GM20000 (cell line): ENCODE measurements at regions not wholly inside any gene's neighbourhood (a gene's known extent, or its start where the extent isn't known, plus 50 kb on each side); places are given as distances from the start of the nearest gene placed in this dataset.

ENCODE experiments used
- DNase-seq: peaks from one replicate; pipeline ENCODE4 v3.0.0; 2012; ENCODE audit warnings: low spot score
- TF ChIP-seq, protein P1 (sequence below): IDR thresholded peaks from 2 replicates; pipeline ENCODE4 v1.5.1; 2012; ENCODE audit warnings: mild to moderate bottlenecking, control low read depth; ENCODE audit errors: extremely low read depth, missing control alignments

DNA sequence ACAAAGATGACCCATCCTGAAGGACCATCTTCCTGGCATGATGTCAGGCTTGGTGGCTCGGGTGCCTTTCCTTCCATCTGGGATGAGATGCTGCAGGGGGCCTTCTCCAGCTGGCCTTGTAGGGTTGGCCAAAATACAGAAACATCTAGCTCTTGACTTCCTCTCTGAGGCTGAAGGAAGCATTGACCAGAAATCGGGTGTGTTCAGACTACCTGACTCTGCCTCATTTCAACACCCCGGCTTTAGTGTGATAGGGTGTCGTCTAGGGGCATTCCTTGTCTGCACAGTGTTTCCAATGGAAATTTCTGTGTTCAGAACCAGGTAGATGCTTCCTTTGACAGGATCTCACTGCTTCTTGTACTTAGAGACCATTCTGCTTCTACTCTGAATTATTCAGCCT, 115.7 kb upstream of the SPRED2 start:
- no peak for DNase-seq
- TF ChIP-seq, protein P1, sequence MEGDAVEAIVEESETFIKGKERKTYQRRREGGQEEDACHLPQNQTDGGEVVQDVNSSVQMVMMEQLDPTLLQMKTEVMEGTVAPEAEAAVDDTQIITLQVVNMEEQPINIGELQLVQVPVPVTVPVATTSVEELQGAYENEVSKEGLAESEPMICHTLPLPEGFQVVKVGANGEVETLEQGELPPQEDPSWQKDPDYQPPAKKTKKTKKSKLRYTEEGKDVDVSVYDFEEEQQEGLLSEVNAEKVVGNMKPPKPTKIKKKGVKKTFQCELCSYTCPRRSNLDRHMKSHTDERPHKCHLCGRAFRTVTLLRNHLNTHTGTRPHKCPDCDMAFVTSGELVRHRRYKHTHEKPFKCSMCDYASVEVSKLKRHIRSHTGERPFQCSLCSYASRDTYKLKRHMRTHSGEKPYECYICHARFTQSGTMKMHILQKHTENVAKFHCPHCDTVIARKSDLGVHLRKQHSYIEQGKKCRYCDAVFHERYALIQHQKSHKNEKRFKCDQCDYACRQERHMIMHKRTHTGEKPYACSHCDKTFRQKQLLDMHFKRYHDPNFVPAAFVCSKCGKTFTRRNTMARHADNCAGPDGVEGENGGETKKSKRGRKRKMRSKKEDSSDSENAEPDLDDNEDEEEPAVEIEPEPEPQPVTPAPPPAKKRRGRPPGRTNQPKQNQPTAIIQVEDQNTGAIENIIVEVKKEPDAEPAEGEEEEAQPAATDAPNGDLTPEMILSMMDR, result no peak

DNA sequence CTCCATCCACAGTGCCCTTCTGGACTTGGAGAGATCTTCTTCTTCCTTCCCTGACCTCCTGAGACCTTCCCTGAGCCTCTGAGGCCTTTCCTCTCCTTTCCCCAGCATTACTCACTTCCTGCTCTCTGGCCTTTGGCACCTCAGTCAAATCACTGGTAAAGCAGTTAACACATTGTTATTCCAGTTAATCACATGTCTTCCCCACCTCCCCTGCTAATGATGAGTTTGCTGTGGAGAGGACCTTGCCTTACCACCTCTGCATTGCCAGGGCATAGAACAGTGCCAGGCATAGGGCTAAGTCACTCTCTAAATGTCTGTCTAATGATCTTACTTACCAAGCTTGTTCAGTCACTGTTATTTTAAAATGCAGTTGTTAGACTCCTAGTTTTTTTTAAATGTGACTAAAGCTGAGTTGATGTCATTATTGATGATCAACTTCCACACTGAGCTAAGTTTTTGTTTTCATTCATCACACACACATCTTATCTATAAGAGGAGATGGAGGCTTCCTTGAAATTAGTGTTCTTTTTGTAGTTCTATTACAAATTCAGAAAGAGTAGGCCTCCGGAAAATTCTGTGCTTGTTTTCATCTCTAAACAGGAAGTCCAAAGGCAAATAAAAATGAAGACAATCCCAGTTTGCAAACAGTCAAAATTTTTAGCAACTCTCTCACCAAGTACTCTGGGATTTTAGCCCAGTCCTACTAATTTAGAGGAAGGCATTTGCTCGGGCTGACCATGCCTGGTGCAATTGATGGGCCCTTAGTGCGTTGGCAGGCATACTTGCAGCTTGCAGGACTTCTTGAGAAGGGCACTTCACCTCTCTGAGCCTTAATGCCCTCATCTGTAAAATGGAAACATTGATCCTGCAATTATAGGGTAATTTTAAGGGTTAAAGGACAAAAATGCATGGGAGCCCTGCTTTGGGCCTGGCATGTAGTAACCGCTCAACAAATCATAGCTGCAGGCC, 113.7 kb upstream of the SPRED2 start:
- TF ChIP-seq, protein P1, result no peak
- no peak for DNase-seq

DNA sequence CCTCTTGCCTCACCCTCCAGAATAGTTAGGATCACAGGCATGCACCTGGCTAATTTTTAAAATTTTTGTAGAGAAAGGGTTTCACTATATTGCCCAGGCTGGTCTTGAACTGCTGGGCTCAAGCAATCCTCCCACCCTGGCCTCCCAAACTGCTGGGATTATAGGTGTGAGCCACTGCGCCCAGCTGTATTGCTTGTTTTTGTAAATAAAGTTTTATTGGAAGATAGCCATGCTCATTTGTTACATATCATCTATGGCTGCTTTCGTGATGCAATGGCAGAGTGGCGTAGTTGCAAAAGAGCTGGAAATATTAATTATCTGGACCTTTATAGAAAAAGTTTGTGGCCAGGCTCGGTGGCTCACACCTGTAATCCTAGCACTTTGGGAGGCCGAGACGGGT, 109.4 kb upstream of the SPRED2 start:
- TF ChIP-seq, protein P1, result no peak
- no peak for DNase-seq

DNA sequence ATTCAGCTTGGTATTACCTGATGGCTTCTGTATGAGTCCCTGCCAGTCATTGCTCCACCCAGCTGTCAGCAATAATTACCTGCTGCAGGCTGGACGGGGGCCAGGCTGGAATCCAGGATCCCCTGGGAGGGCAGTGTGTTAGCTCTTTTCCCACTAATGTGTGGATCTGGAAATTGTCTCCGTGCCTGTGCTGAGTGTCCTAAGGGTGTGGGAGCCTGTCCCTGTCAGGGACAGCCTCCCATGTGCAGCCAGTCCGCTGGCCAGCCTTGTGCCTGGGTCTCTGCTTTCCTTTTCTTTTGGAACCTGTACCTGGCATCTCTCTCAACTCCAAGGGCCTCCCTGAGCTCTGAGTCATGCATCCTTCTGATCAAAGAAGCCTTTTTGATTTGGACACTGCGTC, 107.2 kb upstream of the SPRED2 start:
- no peak for DNase-seq
- TF ChIP-seq, protein P1, result no peak

DNA sequence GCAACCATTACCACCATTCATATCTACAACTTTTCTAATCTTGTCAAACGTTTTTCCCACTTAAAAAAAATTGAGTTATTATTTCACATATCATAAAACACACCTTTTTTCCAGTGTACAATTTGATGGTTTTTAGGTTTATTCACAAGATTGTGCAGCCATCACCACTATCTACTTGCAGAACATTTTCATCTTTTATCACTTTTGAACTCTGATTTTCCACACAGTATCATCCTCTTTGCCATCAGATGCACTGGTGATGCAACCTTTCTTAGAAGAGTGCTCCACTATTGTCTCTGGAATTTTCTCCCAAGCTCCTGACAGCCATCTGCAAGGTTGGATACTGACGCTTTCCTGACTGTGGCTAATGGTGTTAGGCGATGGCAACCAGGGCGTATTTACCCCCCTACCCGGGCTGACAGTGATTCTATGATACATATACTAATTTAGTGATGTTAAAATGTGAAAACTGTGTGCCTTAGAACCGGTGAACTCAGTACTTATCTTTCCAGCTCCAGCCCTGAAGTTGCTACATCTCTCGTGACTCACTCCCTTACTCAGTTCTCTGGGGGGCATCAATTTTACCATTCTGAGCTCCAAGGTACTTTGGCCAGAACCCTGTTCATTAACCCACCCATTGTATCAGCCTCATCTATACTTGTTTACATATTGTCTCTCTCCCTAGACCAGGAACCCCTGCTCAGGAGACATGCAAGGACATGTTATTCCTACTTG, 105.4 kb upstream of the SPRED2 start:
- TF ChIP-seq, protein P1, result no peak

DNA sequence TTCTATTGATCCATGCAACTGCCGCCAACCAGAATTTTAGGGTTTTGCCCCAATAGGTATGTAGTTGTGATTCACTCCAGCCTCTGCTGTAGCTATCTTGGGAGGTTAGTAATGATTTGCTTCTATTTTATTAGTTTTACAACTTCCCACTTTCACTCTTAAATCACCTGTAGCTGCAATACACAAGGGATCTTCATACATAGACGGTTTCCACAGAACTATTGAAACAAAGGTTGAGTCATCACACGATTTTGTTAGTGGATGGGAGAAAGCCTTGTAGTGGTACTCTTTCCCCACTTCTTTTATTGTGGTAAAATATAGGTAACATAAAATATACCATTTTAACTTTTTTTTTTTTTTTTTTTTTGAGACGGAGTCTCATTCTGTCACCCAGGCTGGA, 104.2 kb upstream of the SPRED2 start:
- TF ChIP-seq, protein P1, result no peak
- peak; percentile 62 for DNase-seq

More for the DNA sequence above, 105.4 kb upstream of the SPRED2 start:
- DNase-seq, result no peak

DNA sequence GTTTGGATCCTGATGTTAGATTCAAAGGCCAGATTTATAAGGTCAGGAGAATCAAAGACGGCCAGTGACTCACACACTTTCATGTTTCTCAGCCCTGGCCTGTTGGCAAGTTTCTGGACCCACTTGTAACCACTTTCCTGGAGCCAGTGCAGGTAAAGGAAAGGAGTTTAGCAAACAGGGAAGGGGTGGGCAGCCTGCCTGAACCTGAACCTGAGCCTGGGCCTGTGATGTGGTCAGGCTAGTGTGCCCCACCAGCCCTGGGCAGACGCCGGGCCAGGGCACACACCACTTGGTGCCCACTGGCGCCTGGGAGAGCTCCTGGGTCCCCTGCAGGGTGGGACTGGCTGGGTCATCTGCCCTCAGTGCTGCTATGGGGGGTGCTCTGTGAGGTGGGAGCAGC, 100.5 kb upstream of the SPRED2 start:
- TF ChIP-seq, protein P1, result no peak
- DNase-seq, result no peak
